ENCODE measurements at regions not wholly inside any gene's neighbourhood (a gene's known extent, or its start where the extent isn't known, plus 50 kb on each side); places are given as distances from the start of the nearest gene placed in this dataset.

DNA sequence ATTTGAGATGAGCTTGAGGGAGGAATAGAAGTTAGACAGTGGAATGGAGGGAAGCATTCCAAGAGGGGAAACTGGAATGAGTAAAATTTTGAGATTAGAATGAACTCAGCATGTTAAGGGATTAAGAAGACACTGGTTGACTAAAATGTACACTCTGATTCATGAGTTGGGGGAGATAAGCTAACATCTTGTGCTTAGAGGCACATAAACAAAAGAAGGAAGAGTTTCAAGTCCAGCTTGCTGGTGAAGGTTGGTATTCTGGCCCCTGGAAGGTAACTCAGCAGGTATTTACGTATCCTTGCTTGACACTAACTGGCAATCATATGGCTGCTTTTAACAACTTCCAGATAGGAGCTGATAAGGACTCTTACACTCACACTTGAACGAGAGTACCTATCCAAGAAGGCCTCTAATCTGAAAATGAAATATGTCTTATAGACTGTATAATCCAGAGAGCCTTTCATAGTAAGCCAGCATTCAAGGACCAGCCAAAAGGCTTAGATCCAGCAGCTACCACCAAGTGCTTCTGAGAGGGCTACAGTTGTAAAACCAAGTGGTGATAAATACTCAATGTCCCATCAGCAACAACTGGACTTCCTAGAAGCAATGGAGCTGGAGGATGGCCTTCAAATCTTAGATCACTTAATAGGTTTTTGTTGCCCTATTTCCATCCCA lies 149.7 kb upstream of the SERP2 start:
- DNase-seq = peak; percentile 51 to 67
- H3K4me3 Mint-ChIP-seq (ENCODE audit: unreplicated experiment) = peak overlapping the region; percentile 1
- intact Hi-C loops (cut with micrococcal nuclease; ENCODE audit: unreplicated experiment) = no loop called here
- no peaks in the 10 kb centered on the region for H3K27me3 ChIP-seq (replicated peaks; ENCODE audit: control insufficient read depth, insufficient read depth, low read length)
- H3K36me3 Mint-ChIP-seq (ENCODE audit: insufficient read depth, unreplicated experiment) = no peaks in the 10 kb centered on the region
- BruUV-seq (replicated peaks) = no TSS peak
- H3K27me3 Mint-ChIP-seq (ENCODE audit: insufficient read depth, unreplicated experiment) = no peaks in the 10 kb centered on the region
- ChIA-PET CTCF (no interaction called here), POLR2A (interaction anchor here (0.5 to 1.0 kb wide), 2 partner anchors 213 to 265 kb away, joined by 5 to 8 read pairs; no protein-coding TSS in a partner anchor)
- no peaks in the 10 kb centered on the region for H3K9me3 Mint-ChIP-seq (ENCODE audit: unreplicated experiment)
- H3K36me3 ChIP-seq (ENCODE audit: control insufficient read depth, insufficient read depth, low read length) = no peaks in the 10 kb centered on the region
- no peak overlapping the region for H3K4me3 ChIP-seq (ENCODE audit: low read depth, low read length)
- peak overlapping the region; percentile 19 for H3K27ac Mint-ChIP-seq (ENCODE audit: unreplicated experiment)
- H3K4me1 ChIP-seq = peaks cover 35% of the 10 kb centered on the region
- H3K4me1 Mint-ChIP-seq (ENCODE audit: low read depth, unreplicated experiment) = peaks cover 21% of the 10 kb centered on the region
- H3K9me3 ChIP-seq = no peaks in the 10 kb centered on the region; the same call in 1 of the 2 replicates
- TF ChIP-seq CTCF (IDR thresholded peaks at IDR 0.05; ENCODE audit: insufficient read depth in 1 of 2, low read depth in 1 of 2, low read length in 1 of 2, severe bottlenecking in 1 of 2, unreplicated experiment in 1 of 2) = no peak

DNA sequence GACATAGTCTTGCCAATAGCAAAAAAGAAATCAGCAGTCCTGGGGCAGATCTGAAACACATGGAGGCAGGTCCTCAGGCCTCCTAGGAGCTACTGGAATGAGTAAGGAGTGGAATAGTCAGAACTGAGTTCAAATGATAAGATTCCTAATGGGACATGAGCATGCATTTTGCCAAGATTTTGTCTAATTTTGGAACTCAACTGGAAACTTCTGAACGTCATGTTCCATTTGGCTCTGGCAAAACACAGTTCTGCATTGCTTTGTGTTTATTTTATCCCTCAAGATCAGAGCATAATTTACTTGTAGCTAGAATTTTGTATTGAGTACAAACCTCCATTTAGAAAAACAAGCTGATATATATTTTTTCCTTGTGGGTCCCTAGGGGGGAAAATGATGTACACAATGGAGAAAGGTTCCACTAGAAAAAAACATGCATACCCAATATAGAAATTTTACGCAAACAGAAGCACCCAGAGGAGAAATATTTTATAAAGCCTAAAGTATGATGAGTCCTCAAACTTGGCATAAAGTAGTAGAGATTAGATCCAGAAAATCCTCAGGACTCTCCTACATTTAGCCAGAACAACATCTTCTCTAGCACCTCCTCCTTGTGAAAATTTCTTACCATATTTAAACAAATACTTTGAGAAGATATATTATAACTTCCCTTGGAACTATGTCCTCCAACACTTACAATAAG lies 149.0 kb upstream of the SERP2 start:
- intact Hi-C loops (cut with micrococcal nuclease; ENCODE audit: unreplicated experiment) = no loop called here
- no peaks in the 10 kb centered on the region for H3K27me3 ChIP-seq (replicated peaks; ENCODE audit: control insufficient read depth, insufficient read depth, low read length)
- no peak overlapping the region for H3K4me3 ChIP-seq (ENCODE audit: low read depth, low read length)
- peaks cover 38% of the 10 kb centered on the region for H3K4me1 ChIP-seq
- CTCF ChIA-PET = interaction anchor here (0.6 kb wide), 1 partner anchor 1134 kb away, joined by 4 read pairs; no protein-coding TSS in a partner anchor
- BruUV-seq (replicated peaks) = no TSS peak
- H3K9me3 ChIP-seq = no peaks in the 10 kb centered on the region; the same call in 1 of the 2 replicates
- no peak for TF ChIP-seq CTCF (IDR thresholded peaks at IDR 0.05; ENCODE audit: insufficient read depth in 1 of 2, low read depth in 1 of 2, low read length in 1 of 2, severe bottlenecking in 1 of 2, unreplicated experiment in 1 of 2)
- Mint-ChIP-seq H3K9me3 (ENCODE audit: unreplicated experiment) (no peaks in the 10 kb centered on the region), H3K36me3 (ENCODE audit: insufficient read depth, unreplicated experiment) (no peaks in the 10 kb centered on the region), H3K27me3 (ENCODE audit: insufficient read depth, unreplicated experiment) (no peaks in the 10 kb centered on the region), H3K4me1 (ENCODE audit: low read depth, unreplicated experiment) (peaks cover 17% of the 10 kb centered on the region), H3K27ac (ENCODE audit: unreplicated experiment) (no peak overlapping the region), H3K4me3 (ENCODE audit: unreplicated experiment) (no peak overlapping the region)
- no peak for DNase-seq
- H3K36me3 ChIP-seq (ENCODE audit: control insufficient read depth, insufficient read depth, low read length) = no peaks in the 10 kb centered on the region
- POLR2A ChIA-PET = interaction anchor here (1.0 kb wide), 1 partner anchor 212 kb away, joined by 5 read pairs; no protein-coding TSS in a partner anchor

DNA sequence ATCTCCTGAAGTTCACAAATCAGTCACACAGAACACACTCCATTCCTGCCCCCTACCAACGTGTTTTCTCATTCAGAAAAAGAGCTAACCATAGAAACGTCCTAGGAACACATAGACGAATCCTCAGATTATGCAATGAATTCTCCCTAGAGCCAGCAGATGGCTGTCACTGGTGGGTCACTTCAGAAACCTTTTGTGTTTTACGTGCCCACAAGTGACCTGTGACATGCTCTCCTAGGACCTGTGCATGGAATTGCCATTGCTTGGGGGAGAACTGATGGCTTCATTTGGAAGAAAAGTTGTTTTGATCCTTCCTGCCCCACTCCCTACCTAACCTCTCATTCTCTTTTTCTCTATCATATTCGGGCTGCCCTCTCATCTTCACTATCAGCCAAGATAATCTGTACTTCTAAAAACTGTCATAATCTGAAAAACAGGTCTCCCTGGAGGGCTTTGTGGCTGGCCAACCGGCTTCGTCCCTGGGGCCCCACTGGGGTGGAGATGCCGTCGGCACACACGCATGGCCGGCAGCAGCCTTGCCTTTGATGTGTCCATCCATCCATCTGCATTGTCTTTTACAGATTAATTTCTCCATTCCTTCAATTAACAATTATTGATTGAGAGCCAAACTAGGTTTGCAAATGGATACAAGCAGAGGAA lies 144.1 kb upstream of the SERP2 start:
- Mint-ChIP-seq H3K36me3 (ENCODE audit: insufficient read depth, unreplicated experiment) (peaks cover 5% of the 10 kb centered on the region), H3K9me3 (ENCODE audit: unreplicated experiment) (no peaks in the 10 kb centered on the region), H3K4me1 (ENCODE audit: low read depth, unreplicated experiment) (peaks cover 8% of the 10 kb centered on the region), H3K27me3 (ENCODE audit: insufficient read depth, unreplicated experiment) (no peaks in the 10 kb centered on the region), H3K27ac (ENCODE audit: unreplicated experiment) (no peak overlapping the region), H3K4me3 (ENCODE audit: unreplicated experiment) (no peak overlapping the region)
- POLR2A ChIA-PET = interaction anchor here (0.6 to 2.3 kb wide), 6 partner anchors 16 to 282 kb away, joined by 3 to 28 read pairs (median 4); no protein-coding TSS in a partner anchor
- peak; percentile 94 to 95 for DNase-seq
- TF ChIP-seq CTCF (IDR thresholded peaks at IDR 0.05; ENCODE audit: insufficient read depth in 1 of 2, low read depth in 1 of 2, low read length in 1 of 2, severe bottlenecking in 1 of 2, unreplicated experiment in 1 of 2) = no peak
- no peak overlapping the region for H3K4me3 ChIP-seq (ENCODE audit: low read depth, low read length)
- no peaks in the 10 kb centered on the region for H3K36me3 ChIP-seq (ENCODE audit: control insufficient read depth, insufficient read depth, low read length)
- H3K4me1 ChIP-seq = peaks cover 51% of the 10 kb centered on the region
- CTCF ChIA-PET = interaction anchor here (1.2 to 1.8 kb wide), 6 partner anchors 11 to 207 kb away, joined by 3 to 11 read pairs (median 5); no protein-coding TSS in a partner anchor
- intact Hi-C loops (cut with micrococcal nuclease; ENCODE audit: unreplicated experiment) = loop anchor here (1.0 to 2.0 kb wide), 11 partner anchors 11 to 206 kb away; no protein-coding TSS in a partner anchor
- H3K27me3 ChIP-seq (replicated peaks; ENCODE audit: control insufficient read depth, insufficient read depth, low read length) = no peaks in the 10 kb centered on the region
- BruUV-seq (replicated peaks) = no TSS peak
- H3K9me3 ChIP-seq = no peaks in the 10 kb centered on the region; the same call in 1 of the 2 replicates

All from Caco-2 (cell line).